ACC112 (cell line): ENCODE measurements at regions not wholly inside any gene's neighbourhood (a gene's known extent, or its start where the extent isn't known, plus 50 kb on each side); places are given as distances from the start of the nearest gene placed in this dataset.
"Not testable (repeated sequence)": the region's sequence is repeated elsewhere in the genome, so short reads cannot be mapped to it uniquely, and the experiment has no call there.

ENCODE experiments used
- H2AFZ ChIP-seq: fragments of 200-600 bp; sonication (generic); one replicate; pipeline ENCODE4 v1.6.0; 2017; ENCODE audit warnings: antibody characterized with exemption, low read length; ENCODE audit not compliant: unreplicated experiment
- H3K27ac ChIP-seq: fragments of 200-600 bp; sonication (generic); 2 replicates; pipeline ENCODE4 v1.5.1; 2014; ENCODE audit warnings: low read depth, mild to moderate bottlenecking, antibody characterized with exemption, low read length, moderate library complexity
- H3K27me3 ChIP-seq: fragments of 200-600 bp; sonication (generic); 2 replicates; pipeline ENCODE4 v1.6.1; 2014; ENCODE audit warnings: mild to moderate bottlenecking, antibody characterized with exemption, low read length, moderate library complexity, mixed read lengths; ENCODE audit not compliant: insufficient read depth
- H3K36me3 ChIP-seq: fragments of 200-600 bp; sonication (generic); 2 replicates; pipeline ENCODE4 v1.6.1; 2016; ENCODE audit warnings: mild to moderate bottlenecking, antibody characterized with exemption, low read length, moderate library complexity, mixed read lengths; ENCODE audit not compliant: insufficient read depth
- H3K4me1 ChIP-seq: fragments of 200-600 bp; sonication (generic); one replicate; pipeline ENCODE4 v1.6.1; 2016; ENCODE audit warnings: low read length, mixed read lengths; ENCODE audit not compliant: insufficient read depth, unreplicated experiment, control insufficient read depth
- H3K4me3 ChIP-seq: fragments of 200-600 bp; sonication (generic); 2 replicates; pipeline ENCODE4 v1.5.1; 2014; ENCODE audit warnings: mild to moderate bottlenecking, low read depth, low read length
- H3K79me2 ChIP-seq: fragments of 200-600 bp; sonication (generic); one replicate; pipeline ENCODE4 v1.6.0; 2016; ENCODE audit warnings: low read length; ENCODE audit not compliant: control insufficient read depth, unreplicated experiment, insufficient read depth

DNA sequence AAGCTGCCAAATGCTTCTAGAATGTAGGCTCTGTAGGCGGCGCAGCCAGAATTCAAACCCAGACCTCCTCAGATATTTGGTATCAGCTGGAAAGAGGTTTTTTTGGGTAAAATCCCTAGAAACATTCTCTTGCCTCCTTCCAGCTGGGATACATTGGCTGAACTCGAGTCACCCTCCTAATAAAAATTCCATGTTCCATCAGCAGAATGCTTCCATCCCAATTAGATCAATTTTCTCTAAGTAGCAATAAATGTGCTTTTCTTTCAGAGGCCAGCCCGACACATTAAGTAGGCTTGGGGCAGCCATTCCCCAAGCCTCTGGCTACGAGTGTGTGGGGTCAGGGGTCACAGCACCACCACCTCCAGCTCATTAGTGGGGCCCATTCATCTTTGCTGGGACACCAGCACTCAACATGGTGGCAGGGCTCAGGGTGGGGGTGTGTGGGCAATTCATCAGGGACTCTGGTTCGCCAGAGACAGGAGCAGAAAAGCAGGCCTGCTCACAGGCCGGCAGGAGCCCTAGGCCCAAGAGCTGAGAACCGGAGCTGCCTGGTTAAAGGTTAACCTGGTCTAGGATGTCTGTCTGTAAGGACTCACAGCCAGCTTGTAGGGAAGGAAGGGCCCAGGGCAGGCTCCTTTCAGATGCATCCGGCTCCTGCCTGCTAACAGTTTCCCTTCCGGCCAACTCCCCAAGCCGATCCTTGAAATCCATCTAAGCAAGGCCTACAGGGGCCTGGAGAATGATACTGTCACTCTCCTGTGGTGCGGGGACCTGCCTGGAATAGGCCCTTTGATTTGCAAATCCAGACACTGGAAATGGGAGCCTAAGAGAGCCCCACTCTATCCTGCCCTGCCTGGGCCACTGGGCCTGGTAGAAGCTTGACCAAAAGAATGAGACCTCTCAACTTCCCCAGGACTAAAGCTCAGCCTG lies 159.1 kb upstream of the TOP1 start:
- Histone ChIP-seq H3K4me3 (no peak overlapping the region), H3K27me3 (no peaks in the 10 kb centered on the region), H3K4me1 (peaks cover 14% of the 10 kb centered on the region)

DNA sequence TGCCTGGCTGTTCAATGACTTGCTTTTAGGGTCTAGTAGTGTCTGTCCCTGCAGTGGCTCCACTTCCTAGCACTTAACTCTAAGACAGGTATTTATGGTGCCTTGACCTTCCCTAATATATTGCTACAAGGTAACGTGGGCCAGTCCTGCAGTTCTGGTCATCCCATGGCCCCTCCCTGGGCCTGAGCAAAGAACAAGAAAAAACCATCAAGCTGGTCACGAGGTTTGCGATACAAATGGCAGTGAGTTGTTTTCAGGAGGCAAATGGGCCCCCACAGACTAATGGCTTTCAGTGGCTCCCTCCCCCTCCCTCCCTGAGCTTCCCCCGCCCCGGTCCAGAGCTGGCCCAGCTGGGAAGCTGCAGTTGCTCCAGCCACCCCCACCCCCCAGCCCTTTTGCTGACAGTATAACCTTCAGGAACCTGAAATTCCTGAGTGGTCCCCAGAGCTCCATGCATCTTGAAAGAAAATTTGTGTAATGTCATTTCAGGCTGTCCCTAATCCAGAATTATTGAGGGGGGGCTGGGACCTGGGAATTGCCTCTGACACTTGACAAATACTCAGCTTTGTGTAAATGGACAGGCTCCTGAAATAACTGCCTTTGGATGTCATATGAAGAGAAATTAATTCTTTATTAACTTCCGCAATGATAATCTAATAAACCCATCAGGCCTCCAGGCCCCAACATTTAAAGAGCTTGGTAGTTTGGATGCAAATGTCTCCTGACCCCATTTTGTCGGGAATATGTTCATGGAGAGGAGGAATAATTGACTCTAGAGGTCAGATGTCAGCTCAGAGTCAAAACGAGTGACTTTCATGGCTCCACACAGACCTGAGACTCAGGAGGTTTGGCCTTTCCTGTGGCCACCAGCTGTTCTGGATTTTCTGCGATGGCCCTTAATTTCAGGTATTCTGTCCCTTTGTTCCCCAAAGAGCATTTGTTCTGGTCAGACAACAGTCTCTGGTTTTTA lies 153.2 kb upstream of the TOP1 start:
- Histone ChIP-seq H3K79me2 (no peaks in the 10 kb centered on the region), H3K36me3 (no peaks in the 10 kb centered on the region), H3K4me1 (no peaks in the 10 kb centered on the region), H2AFZ (no peak overlapping the region), H3K27me3 (no peaks in the 10 kb centered on the region), H3K27ac (no peak overlapping the region), H3K4me3 (no peak overlapping the region)

More for the DNA sequence above, 159.1 kb upstream of the TOP1 start:
- Histone ChIP-seq H3K79me2 (no peaks in the 10 kb centered on the region), H2AFZ (no peak overlapping the region), H3K27ac (no peak overlapping the region), H3K36me3 (no peaks in the 10 kb centered on the region)

DNA sequence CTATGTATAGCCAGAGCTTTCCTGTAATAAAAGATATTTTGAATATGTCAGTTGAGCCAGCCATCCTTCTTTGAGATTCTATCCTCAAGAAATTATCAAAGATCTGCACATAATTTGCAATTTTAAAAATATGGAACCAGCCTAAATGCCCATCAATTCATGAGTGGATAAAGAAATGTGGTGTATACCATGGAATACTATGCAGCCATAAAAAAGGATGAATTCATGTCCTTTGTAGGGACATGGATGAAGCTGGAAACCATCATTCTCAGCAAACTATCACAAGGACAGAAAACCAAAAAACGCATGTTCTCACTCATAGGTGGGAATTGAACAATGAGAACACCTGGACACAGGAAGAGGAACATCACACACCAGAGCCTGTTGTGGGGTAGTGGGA lies 150.5 kb upstream of the TOP1 start:
- not testable (repeated sequence) for H3K27me3 ChIP-seq, H3K4me1 ChIP-seq, H3K4me3 ChIP-seq, H3K36me3 ChIP-seq, H3K79me2 ChIP-seq, H2AFZ ChIP-seq, H3K27ac ChIP-seq

DNA sequence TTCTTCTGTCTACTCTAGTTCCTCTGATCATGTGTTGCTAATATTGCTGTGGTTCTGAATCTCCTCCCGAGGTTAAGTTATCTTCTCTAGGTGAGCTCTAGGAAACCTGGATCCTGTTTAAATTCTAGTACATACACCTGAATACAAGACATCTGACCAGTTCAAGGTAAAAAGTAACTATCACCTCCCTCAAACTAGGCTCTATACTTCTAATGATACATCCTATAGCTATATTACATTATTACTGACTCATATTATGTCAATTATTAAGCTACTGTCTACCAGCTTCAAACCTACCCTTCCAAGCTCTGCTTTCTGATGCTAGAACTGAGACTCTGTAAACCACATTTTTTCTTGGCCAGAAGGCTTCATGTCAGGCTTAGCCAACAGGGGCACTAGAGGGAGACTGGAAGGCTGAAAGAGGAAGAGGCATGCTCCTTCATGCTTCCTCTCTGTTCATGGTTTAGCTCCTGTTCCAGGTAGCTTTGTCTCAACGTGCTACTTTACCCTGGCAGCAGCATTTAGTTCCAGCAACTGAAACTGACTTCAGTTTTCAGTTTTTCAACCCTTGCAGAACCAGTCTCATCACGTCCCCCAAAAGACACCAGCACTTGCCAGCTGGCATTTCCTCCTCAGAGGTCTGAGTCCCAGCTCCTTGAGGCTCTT lies 148.4 kb upstream of the TOP1 start:
- Histone ChIP-seq H3K36me3 (no peaks in the 10 kb centered on the region), H3K79me2 (no peaks in the 10 kb centered on the region), H3K27me3 (no peaks in the 10 kb centered on the region), H2AFZ (no peak overlapping the region), H3K4me3 (no peak overlapping the region), H3K27ac (no peak overlapping the region), H3K4me1 (no peaks in the 10 kb centered on the region)

DNA sequence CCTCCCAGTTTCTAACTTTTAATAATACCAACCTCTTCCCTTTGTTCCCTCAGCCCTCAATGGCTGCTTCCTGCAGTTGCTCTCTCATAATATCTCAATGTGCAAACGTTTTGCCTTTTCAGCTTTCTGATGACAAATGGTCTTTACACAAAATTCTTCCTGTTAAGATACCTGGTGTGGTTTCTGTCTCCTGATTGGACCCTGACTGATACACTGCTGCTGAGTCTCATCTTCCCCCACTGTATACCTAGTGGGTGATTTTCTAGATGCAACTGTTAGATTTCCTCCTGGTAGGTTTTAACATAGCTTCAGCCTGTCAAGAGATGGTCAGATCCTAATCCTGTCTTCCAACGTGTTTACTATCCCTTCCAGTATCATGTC lies 147.9 kb upstream of the TOP1 start:
- Histone ChIP-seq H2AFZ (no peak overlapping the region), H3K36me3 (no peaks in the 10 kb centered on the region), H3K27ac (no peak overlapping the region), H3K27me3 (no peaks in the 10 kb centered on the region), H3K79me2 (no peaks in the 10 kb centered on the region), H3K4me3 (no peak overlapping the region), H3K4me1 (no peaks in the 10 kb centered on the region)

DNA sequence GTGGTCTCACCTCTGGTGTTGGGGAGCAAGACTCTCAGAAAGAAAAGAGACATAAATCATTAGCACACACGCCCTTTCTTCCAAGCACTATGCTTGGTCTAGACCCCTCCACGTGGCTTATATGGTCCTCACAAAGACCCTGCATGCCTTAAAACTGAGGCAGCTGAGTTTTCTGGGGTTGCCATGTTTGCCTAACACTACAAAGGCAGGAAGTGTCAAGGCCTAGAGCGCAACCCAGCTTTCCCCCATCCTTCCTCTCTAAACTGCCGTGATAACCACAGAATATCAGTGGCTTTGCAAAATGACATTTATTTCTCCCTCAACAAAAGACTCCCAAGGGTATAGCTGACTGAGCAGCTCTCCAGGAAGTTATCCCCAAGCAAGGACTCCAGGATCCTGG lies 146.5 kb upstream of the TOP1 start:
- Histone ChIP-seq H3K4me1 (no peaks in the 10 kb centered on the region), H3K27me3 (no peaks in the 10 kb centered on the region), H3K36me3 (no peaks in the 10 kb centered on the region), H3K27ac (no peak overlapping the region), H3K79me2 (no peaks in the 10 kb centered on the region), H2AFZ (no peak overlapping the region), H3K4me3 (no peak overlapping the region)

DNA sequence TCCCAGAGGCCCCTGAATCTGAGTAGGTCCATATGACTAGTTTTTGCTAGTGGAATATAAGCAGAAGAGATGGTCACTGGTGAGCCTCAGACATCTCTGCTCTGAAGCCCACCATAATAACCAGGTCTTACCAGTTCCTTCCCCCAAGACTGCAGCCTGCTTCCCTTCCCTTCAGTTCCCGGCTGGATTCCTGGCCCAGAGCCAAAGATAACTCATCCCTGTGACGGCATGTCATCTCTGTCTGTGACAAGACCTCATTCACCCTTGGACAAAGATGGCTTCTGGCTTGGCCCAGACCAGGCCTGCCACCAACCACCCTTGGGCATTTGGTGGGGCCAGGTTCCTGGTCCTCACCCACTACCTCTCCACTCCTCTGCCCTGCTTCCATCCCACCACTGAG lies 145.5 kb upstream of the TOP1 start:
- Histone ChIP-seq H3K4me3 (no peak overlapping the region), H3K79me2 (no peaks in the 10 kb centered on the region), H3K27me3 (no peaks in the 10 kb centered on the region), H3K4me1 (no peaks in the 10 kb centered on the region), H2AFZ (no peak overlapping the region), H3K36me3 (no peaks in the 10 kb centered on the region), H3K27ac (no peak overlapping the region)

DNA sequence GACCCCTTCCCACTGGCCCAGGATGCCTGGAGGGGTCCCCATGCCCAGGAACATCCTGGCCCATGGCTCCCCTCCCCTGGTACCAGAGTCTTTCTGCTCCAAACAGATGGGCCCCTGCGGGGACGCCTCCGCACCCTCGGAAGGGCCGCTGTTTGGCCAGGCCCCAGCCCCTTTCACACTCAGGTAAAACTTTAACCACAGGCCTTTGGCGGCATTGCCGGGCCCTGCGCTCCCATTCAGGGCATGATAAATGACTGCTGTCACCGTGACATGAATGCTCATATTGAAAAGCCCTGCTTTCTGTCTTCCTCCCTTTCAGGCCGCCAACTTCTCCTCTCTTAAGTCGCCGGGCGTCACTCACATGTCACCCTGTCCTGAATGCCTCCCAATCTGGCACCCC lies 141.5 kb upstream of the TOP1 start:
- no peak overlapping the region for H2AFZ ChIP-seq
- H3K4me1 ChIP-seq: no peaks in the 10 kb centered on the region
- no peaks in the 10 kb centered on the region for H3K36me3 ChIP-seq
- H3K79me2 ChIP-seq: no peaks in the 10 kb centered on the region
- H3K27ac ChIP-seq: no peak overlapping the region
- H3K4me3 ChIP-seq: no peak overlapping the region
- no peaks in the 10 kb centered on the region for H3K27me3 ChIP-seq

DNA sequence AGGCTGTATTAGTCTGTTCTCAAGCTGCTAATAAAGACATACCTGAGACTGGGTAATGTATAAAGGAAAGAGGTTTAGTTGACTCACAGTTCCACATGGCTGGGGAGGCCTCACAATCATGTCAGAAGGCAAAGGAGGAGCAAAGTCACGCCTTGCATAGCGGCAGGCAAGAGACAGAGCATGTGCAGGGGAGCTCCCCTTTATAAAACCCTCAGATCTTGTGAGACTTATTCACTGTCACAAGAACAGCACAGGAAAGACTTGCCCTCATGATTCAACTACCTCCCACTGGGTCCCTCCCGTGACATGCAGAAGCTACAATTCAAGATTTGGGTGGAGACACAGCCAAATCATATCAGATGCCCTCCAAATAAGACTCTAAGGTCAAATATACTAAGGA lies 139.4 kb upstream of the TOP1 start:
- H3K4me1 ChIP-seq, H2AFZ ChIP-seq, H3K36me3 ChIP-seq, H3K79me2 ChIP-seq, H3K27me3 ChIP-seq, H3K27ac ChIP-seq, H3K4me3 ChIP-seq: not testable (repeated sequence)

DNA sequence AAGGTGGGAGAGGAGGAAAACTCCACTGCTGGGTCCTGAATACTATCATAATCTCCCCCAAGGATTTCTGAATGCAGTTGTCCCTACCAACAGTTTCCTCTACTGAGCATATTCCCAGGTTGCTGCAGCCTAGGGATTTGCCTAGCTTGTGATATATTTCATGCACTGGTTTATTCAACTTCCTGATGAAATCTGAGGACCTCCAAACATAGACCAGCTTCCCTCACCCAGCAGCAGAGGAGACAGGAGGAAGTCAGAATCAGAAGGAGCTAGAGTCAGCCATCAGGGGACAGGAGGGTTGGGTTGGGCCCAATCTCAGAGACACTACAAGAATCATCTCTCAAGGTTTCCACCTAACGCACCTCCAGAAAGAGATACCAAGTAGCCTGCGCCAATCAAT lies 138.4 kb upstream of the TOP1 start:
- no peak overlapping the region for H3K4me3 ChIP-seq
- no peak overlapping the region for H2AFZ ChIP-seq
- no peaks in the 10 kb centered on the region for H3K36me3 ChIP-seq
- H3K79me2 ChIP-seq: no peaks in the 10 kb centered on the region
- no peak overlapping the region for H3K27ac ChIP-seq
- no peaks in the 10 kb centered on the region for H3K27me3 ChIP-seq
- no peaks in the 10 kb centered on the region for H3K4me1 ChIP-seq
